Adrenal gland (tissue), 9 donors: ENCODE measurements at regions not wholly inside any gene's neighbourhood (a gene's known extent, or its start where the extent isn't known, plus 50 kb on each side); places are given as distances from the start of the nearest gene placed in this dataset.

Source experiments
- DNase-seq, 7 donors: peaks; one replicate each; pipeline ENCODE4 v3.0.0-alpha.2; 2019 to 2020
- H3K27ac ChIP-seq, 5 donors: fragments of 200-600 bp; sonication (generic) in 4 of 5; 1 replicate in 3 of 5; 2 replicates in 2 of 5; pipeline versions ENCODE4 v1.5.1 to v1.8.0; 2016 to 2020; ENCODE audit warnings: mild to moderate bottlenecking in 1 of 5
- H3K27me3 ChIP-seq: fragments of 200-600 bp; 2 replicates; pipeline ENCODE4 v1.8.0; 2021
- H3K36me3 ChIP-seq, 2 donors: fragments of 200-600 bp; replicated peaks in 1 of 2; 1 replicate in 1 of 2; 2 replicates in 1 of 2; pipeline versions ENCODE4 v1.5.1 to v1.8.0; 2018 to 2022
- H3K4me1 ChIP-seq, 2 donors: fragments of 200-600 bp; replicated peaks in 1 of 2; 1 replicate in 1 of 2; 2 replicates in 1 of 2; pipeline versions ENCODE4 v1.5.1 to v1.8.0; 2018 to 2021
- H3K4me3 ChIP-seq, 4 donors: fragments of 200-600 bp; sonication (generic) in 3 of 4; one replicate each; pipeline ENCODE4 v1.5.1; 2016 to 2018
- H3K9me3 ChIP-seq, 3 donors: fragments of 200-600 bp; sonication (generic) in 1 of 3; replicated peaks in 1 of 3; 1 replicate in 2 of 3; 2 replicates in 1 of 3; pipeline versions ENCODE4 v1.5.1 to v1.8.0; 2016 to 2021
- CTCF ChIP-seq, 6 experiments: fragments of 450-650 bp in 4 of 6; fragments of 200-600 bp in 2 of 6; sonication (generic) in 1 of 6; IDR thresholded peaks; 1 replicate in 5 of 6; 2 replicates in 1 of 6; pipeline versions ENCODE4 v1.5.1 to v1.8.0; 2016 to 2021; ENCODE audit warnings: antibody characterized with exemption in 6 of 6, mild to moderate bottlenecking in 2 of 6, moderate library complexity in 1 of 6
- POLR2A ChIP-seq, 2 donors: fragments of 450-650 bp; IDR thresholded peaks; one replicate each; pipeline ENCODE4 v1.6.1; 2017; ENCODE audit warnings: antibody characterized with exemption in 2 of 2, mild to moderate bottlenecking in 2 of 2, moderate library complexity in 1 of 2
- WGBS, 4 donors: extraction: QIAGEN DNeasy Blood & Tissue Kit in 2 of 4; methylation state at CpG; one replicate each; pipeline versions ENCODE4 v1.1.5 to v1.1.7; 2013 to 2017; 5-methylcytosine and 5-hydroxymethylcytosine counted together
- intact Hi-C, 2 donors: fragments of 100-400 bp; cut with DNase I; formaldehyde crosslinking; loops; one replicate each; pipeline versions ENCODE4 v1.14.1 to v1.15.0; 2022 to 2023
- donor health status: healthy with polysubstance abuse.
- donor health status: Bipolar disorder and iron deficiency.
- donor health status: DM: yes; HTN: yes; CAD: no.
- donor health status: DM: no; HTN: no; CAD: no.
- donor health status: DM: no; HTN: no; CAD: no.

GRCh38 chr20:16904751-16905150 is 156.6 kb downstream of the OTOR start:
- no peak for DNase-seq
- no peaks in the 10 kb centered on the region for H3K9me3 ChIP-seq
- no peaks in the 10 kb centered on the region for H3K27me3 ChIP-seq
- H3K36me3 ChIP-seq = no peaks in the 10 kb centered on the region
- H3K4me1 ChIP-seq = no peaks in the 10 kb centered on the region
- no peak overlapping the region for H3K4me3 ChIP-seq
- TF ChIP-seq POLR2A (IDR thresholded peaks at IDR 0.05) (no peak), CTCF (IDR thresholded peaks at IDR 0.05) (no peak)
- H3K27ac ChIP-seq = no peak overlapping the region
- WGBS, 4 donors = 44 to 56% (median 51%) methylated on average over 5 of the region's 5 CpGs
- intact Hi-C loops = no loop called here

DNA sequence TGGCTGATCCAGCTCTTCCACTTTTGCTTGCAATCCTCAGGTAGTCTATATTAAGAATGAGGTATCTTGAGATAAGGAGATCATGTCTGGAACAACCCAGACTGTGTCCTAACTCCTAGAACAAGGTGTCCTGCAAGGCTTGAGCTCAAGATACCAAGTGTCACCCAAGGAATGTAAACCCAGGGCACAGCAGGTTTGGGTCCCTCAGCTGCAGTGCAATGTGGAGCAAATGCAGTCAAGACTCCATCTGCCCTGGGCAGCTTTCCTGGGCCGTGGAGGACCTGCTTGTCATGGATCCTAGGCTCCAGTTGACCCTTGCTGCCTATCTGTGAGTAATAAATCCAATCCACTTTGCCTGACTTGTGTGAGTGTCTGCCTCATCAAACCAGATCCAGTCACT is 166.1 kb downstream of the OTOR start:
- WGBS, 4 donors = 22 to 78% (median 69%) methylated on average over 1 of the region's 1 CpG
- no peak for TF ChIP-seq CTCF (IDR thresholded peaks at IDR 0.05)
- TF ChIP-seq POLR2A (IDR thresholded peaks at IDR 0.05) = no peak
- intact Hi-C loops = no loop called here
- no peak overlapping the region for H3K27ac ChIP-seq
- H3K4me1 ChIP-seq = no peaks in the 10 kb centered on the region
- H3K36me3 ChIP-seq = no peaks in the 10 kb centered on the region
- no peaks in the 10 kb centered on the region for H3K27me3 ChIP-seq
- DNase-seq = no peak
- no peak overlapping the region for H3K4me3 ChIP-seq
- H3K9me3 ChIP-seq = no peaks in the 10 kb centered on the region

DNA sequence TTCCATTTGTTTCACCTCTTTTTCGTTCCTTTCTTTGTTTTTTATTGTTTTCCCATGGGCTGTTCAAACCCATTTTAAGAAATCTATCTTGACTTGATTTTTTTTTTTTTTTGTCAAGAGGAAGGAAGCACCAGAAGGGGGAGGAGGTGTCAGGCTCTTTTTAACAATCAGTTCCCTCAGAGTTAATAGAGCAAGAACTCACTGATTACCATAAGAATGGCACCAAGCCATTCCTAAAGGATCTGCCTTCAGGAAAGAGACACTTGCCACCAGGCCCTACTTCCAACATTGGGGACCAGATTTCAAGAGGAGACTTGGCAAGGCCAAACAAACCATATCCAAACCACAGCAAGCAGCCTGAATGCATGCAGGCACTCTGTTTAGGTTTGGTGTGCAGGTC is 168.0 kb downstream of the OTOR start:
- DNase-seq = no peak
- no peaks in the 10 kb centered on the region for H3K9me3 ChIP-seq
- no peaks in the 10 kb centered on the region for H3K36me3 ChIP-seq
- H3K4me1 ChIP-seq = no peaks in the 10 kb centered on the region
- H3K27ac ChIP-seq = no peak overlapping the region
- TF ChIP-seq CTCF (IDR thresholded peaks at IDR 0.05) (no peak), POLR2A (IDR thresholded peaks at IDR 0.05) (no peak)
- no peaks in the 10 kb centered on the region for H3K27me3 ChIP-seq
- no peak overlapping the region for H3K4me3 ChIP-seq
- 41 to 59% (median 47%) methylated on average over 1 of the region's 1 CpG for WGBS, 4 donors
- intact Hi-C loops = no loop called here

DNA sequence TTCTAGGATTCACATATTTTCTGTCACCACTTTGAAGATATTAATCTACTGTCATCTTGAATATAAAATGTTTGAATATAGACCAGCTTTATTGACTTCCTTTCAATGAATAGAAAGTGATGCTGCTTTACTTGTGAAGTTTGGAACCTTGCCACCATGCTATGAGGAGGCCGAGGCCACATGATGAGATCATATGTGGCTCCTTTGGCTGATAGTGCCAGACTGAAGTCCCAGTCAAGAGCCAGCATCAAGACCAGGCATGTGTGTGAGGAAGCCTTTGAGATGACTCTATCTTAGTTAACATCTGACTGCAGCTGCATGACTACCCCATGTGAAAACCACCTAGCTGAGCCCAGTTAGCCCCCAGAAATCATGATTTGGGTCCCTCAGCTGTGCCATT is 169.5 kb downstream of the OTOR start:
- Histone ChIP-seq H3K4me1 (no peaks in the 10 kb centered on the region), H3K4me3 (no peak overlapping the region), H3K36me3 (no peaks in the 10 kb centered on the region), H3K27me3 (no peaks in the 10 kb centered on the region), H3K9me3 (no peaks in the 10 kb centered on the region), H3K27ac (no peak overlapping the region)
- intact Hi-C loops = no loop called here
- TF ChIP-seq POLR2A (IDR thresholded peaks at IDR 0.05) (no peak), CTCF (IDR thresholded peaks at IDR 0.05) (no peak)
- WGBS, 4 donors = 33 to 47% (median 39%) methylated on average over 1 of the region's 1 CpG
- DNase-seq = no peak
